NCI-H2196 (cell line): ENCODE measurements at regions not wholly inside any gene's neighbourhood (a gene's known extent, or its start where the extent isn't known, plus 50 kb on each side); places are given as distances from the start of the nearest gene placed in this dataset.
A peak's percentile ranks its signal among the peaks of the same experiment; 100 is the strongest.

Experiments used
- DNase-seq: peaks from one replicate; lab custom pipeline; 2025; ENCODE audit not compliant: unreplicated experiment; lab: John Stamatoyannopoulos, UW

- DNase-seq: peak; percentile 58
These were observed 59.9 kb upstream of the CACNA1E start for GRCh38 chr1:181423301-181423918.

- peak; percentile 87 for DNase-seq
These were observed 58.4 kb upstream of the CACNA1E start for GRCh38 chr1:181424786-181425403.

GRCh38 chr1:181425566-181425965 lies 57.8 kb upstream of the CACNA1E start:
- no peak for DNase-seq

- DNase-seq: no peak
These were observed 53.9 kb upstream of the CACNA1E start for GRCh38 chr1:181429462-181429861.

GRCh38 chr1:181430015-181430885 lies 53.1 kb upstream of the CACNA1E start:
- DNase-seq: no peak
